GM19239 (cell line): ENCODE measurements at regions not wholly inside any gene's neighbourhood (a gene's known extent, or its start where the extent isn't known, plus 50 kb on each side); places are given as distances from the start of the nearest gene placed in this dataset.

Experiments
- DNase-seq: peaks from one replicate; pipeline ENCODE4 v3.0.0; 2011; ENCODE audit warnings: low spot score; ENCODE audit not compliant: insufficient read length
- FAIRE-seq: peaks from 2 replicates; lab custom pipeline; 2011; peaks lifted over from hg19 to GRCh38; lab: Jason Lieb, UNC

- FAIRE-seq (no peak), DNase-seq (no peak)
These were observed 678.6 kb upstream of the TENM3 start for GRCh38 chr4:181564625-181565024.

- no peak for FAIRE-seq
- no peak for DNase-seq
These were observed 676.7 kb upstream of the TENM3 start for GRCh38 chr4:181566490-181566889.

GRCh38 chr4:181569553-181569952 is 673.6 kb upstream of the TENM3 start:
- DNase-seq = no peak
- no peak for FAIRE-seq

- DNase-seq (no peak), FAIRE-seq (no peak)
These were observed 664.3 kb upstream of the TENM3 start for GRCh38 chr4:181578911-181579310.

- FAIRE-seq (no peak), DNase-seq (no peak)
These were observed 663.7 kb upstream of the TENM3 start for GRCh38 chr4:181579486-181579885.

- DNase-seq (no peak), FAIRE-seq (no peak)
These were observed 661.2 kb upstream of the TENM3 start for GRCh38 chr4:181581983-181582382.

GRCh38 chr4:181582595-181582994 is 660.6 kb upstream of the TENM3 start:
- no peak for DNase-seq
- FAIRE-seq = no peak

GRCh38 chr4:181588733-181589302 is 654.4 kb upstream of the TENM3 start:
- DNase-seq (no peak), FAIRE-seq (no peak)

GRCh38 chr4:181592221-181592745 is 650.9 kb upstream of the TENM3 start:
- no peak for FAIRE-seq

GRCh38 chr4:181593703-181594102 is 649.5 kb upstream of the TENM3 start:
- FAIRE-seq (no peak), DNase-seq (no peak)

More at GRCh38 chr4:181592221-181592745, 650.9 kb upstream of the TENM3 start:
- DNase-seq = no peak

- no peak for DNase-seq
- FAIRE-seq = no peak
These were observed 649.0 kb upstream of the TENM3 start for GRCh38 chr4:181594188-181594587.

- FAIRE-seq (no peak), DNase-seq (no peak)
These were observed 647.5 kb upstream of the TENM3 start for GRCh38 chr4:181595716-181596115.

- no peak for FAIRE-seq
- DNase-seq = no peak
These were observed 645.4 kb upstream of the TENM3 start for GRCh38 chr4:181597766-181598165.

- DNase-seq (no peak), FAIRE-seq (no peak)
These were observed 644.1 kb upstream of the TENM3 start for GRCh38 chr4:181599134-181599533.

GRCh38 chr4:181601103-181601502 is 642.1 kb upstream of the TENM3 start:
- FAIRE-seq (no peak), DNase-seq (no peak)

GRCh38 chr4:181604546-181604945 is 638.7 kb upstream of the TENM3 start:
- no peak for DNase-seq
- FAIRE-seq = no peak

GRCh38 chr4:181606300-181606699 is 636.9 kb upstream of the TENM3 start:
- DNase-seq = no peak

GRCh38 chr4:181608181-181608580 is 635.0 kb upstream of the TENM3 start:
- FAIRE-seq (no peak), DNase-seq (no peak)

More at GRCh38 chr4:181606300-181606699, 636.9 kb upstream of the TENM3 start:
- no peak for FAIRE-seq

GRCh38 chr4:181611033-181611711 is 632.0 kb upstream of the TENM3 start:
- no peak for DNase-seq
- FAIRE-seq = no peak

- no peak for FAIRE-seq
These were observed 631.1 kb upstream of the TENM3 start for GRCh38 chr4:181611946-181612600.

GRCh38 chr4:181613200-181613599 is 630.0 kb upstream of the TENM3 start:
- DNase-seq = no peak
- FAIRE-seq = no peak

More at GRCh38 chr4:181611946-181612600, 631.1 kb upstream of the TENM3 start:
- no peak for DNase-seq
